Stimulated activated CD4-positive, alpha-beta T cell treated with anti-CD3 and anti-CD28 coated beads, Interleukin-4, amount 100 ng/mL, for 48 hours (primary cell): ENCODE measurements at regions not wholly inside any gene's neighbourhood (a gene's known extent, or its start where the extent isn't known, plus 50 kb on each side); places are given as distances from the start of the nearest gene placed in this dataset.

Experiments
- DNase-seq, 2 donors: peaks; one replicate each; pipeline ENCODE4 v3.0.0-alpha.2; 2020; ENCODE audit warnings: low read depth in 2 of 2

GRCh38 chr1:239924741-239925350, 166.8 kb upstream of the FMN2 start:
- no peak for DNase-seq

DNA sequence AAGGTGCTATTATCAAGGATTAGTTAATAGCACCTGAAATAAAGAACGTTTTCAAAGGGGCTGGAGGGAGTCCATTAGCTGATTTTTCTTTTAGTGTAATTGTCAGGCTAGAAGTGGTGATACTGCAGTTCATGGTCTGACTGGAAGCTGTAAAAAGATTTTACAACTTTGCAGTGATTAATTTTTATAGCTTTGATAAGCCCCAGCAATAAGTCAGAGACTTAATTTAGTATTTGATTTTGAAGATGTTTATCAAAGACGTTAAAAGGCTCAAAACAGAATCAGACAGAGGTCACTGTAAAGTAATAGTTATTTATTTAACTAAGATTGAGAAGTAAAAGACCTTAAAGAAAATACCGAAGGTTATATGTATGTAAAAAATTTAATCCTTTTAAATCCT, 165.5 kb upstream of the FMN2 start:
- no peak for DNase-seq

DNA sequence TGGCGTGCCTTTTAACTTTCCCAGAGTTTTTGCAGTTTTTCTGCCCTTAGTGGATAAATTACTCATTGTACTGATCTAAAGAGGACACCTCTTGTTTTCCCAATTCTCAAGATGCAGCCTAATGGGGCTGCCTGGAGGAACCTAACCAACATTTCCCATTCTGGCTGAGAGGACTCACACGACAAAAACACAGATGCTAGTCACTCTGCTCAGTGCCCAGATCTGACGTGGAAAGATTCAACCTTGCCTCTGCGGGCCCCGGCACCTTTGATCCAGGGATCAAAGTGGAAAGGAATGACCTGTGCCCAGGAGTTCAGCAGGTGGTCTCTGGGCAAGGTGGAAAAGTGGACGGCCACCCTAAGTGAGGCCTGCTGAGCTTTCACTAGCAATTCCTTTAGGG, 162.4 kb upstream of the FMN2 start:
- no peak for DNase-seq

DNA sequence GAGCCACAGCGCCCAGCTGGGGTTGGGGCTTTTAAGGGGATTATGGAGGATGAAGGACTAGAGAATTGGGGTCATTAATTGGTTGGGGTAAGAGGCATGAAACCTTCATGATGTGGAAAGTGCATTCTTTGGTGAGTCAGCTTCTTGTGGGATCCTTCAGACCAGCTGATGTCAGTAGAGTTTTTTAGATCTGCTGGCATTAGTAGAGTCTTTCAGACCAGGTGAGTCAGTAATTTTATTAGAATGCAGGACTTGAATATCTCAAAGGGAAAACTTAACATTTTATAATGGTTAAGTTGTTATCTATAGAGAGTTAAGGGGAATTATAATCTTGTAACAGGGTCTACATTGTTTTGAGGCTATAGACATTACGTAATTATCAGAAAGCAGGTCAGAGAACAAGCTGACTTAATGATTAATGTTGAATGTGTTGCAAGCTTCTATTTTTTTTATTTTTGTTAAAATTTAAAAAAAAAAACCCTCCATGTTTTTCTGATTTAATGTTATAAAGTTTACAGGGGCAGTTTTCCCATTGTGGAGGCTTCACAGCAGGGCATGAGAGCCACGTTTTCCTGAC, 160.9 kb upstream of the FMN2 start:
- no peak for DNase-seq

DNA sequence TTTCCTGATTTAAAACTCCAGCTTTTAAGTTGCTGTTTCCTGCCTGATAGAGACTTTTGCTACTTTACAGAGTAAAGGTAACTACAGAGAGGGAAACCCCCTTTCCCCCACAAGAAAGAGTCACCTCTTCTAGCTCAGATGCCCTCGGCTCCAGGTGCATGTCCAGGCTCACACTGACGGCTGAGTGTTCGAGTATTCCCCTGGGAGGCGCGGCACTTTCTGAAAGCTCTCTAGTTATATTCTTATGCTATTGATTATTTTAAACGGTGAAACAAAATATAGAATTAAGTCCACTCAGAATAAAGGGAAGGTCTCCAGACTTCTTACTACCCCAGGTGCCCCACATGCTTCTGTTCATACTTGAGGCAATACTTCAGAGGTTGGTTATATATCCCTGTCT, 160.3 kb upstream of the FMN2 start:
- no peak for DNase-seq

DNA sequence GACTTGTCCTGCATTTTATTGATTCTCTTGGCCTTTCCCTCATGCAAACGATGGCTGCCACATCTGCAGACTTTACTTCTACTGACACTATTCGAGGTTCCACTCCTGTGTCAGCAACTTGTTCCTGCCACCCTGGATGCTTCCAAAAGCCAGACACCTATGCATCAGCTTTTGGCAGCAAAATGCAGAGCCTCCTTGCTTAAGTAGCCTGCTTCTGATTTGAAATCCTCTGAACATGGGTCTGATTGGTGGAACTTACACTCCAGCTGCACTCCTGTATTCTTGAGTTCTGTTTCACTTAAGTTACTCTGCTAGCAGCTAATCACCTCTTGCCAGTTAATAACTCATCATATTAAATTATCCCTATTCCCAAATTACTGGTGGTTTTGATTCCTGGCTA, 152.1 kb upstream of the FMN2 start:
- DNase-seq, result no peak

GRCh38 chr1:239943761-239944160, 147.9 kb upstream of the FMN2 start:
- DNase-seq, result no peak

DNA sequence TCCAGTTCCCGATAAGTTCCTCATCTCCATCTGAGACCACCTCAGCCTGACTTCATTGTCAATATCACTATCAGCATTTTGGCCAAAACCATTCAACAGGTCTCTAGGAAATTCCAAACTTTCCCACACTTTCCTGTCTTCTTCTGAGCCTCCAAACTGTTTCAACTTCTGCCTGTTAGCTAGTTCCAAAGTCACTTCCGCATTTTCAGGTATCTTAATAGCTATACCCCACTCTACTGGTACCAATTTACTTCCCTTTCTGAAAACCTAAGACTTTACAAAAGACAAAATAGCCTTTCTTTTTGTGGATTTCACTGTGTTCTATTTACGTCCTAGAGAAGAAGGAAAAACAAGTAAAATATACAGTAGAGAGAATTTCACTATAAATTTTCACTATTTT, 147.0 kb upstream of the FMN2 start:
- DNase-seq, result no peak

- no peak for DNase-seq
Measured at GRCh38 chr1:239947801-239948200, 143.9 kb upstream of the FMN2 start.

DNA sequence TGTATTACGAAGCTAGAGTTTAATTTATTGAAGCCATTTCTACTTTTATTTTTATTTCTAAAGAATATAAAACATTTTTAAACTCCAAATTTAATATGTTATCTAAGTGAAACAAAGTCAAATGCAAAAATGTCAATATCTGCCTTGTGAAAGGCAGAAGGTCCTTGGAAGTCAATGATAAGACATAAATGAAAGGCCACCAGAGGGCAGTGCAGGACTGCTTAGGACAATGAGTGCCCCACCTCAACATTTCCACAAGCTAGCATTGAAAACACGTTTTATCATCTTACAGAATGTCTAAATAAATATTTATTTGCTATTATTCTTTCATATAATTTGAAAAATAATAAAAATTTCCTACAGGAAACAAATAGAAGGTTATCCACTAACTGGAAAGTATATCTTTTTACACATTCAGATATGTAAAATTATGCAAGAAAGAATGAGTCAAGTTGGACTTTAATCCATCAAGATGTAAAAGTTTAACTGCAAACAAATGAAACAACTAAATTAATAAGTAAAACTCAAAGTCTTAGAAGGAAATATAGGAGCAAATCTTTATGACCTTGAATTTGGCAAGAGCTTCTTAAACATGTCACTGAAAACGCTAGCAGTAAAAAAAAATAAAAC, 140.1 kb upstream of the FMN2 start:
- peak; percentile 43 to 56 for DNase-seq

DNA sequence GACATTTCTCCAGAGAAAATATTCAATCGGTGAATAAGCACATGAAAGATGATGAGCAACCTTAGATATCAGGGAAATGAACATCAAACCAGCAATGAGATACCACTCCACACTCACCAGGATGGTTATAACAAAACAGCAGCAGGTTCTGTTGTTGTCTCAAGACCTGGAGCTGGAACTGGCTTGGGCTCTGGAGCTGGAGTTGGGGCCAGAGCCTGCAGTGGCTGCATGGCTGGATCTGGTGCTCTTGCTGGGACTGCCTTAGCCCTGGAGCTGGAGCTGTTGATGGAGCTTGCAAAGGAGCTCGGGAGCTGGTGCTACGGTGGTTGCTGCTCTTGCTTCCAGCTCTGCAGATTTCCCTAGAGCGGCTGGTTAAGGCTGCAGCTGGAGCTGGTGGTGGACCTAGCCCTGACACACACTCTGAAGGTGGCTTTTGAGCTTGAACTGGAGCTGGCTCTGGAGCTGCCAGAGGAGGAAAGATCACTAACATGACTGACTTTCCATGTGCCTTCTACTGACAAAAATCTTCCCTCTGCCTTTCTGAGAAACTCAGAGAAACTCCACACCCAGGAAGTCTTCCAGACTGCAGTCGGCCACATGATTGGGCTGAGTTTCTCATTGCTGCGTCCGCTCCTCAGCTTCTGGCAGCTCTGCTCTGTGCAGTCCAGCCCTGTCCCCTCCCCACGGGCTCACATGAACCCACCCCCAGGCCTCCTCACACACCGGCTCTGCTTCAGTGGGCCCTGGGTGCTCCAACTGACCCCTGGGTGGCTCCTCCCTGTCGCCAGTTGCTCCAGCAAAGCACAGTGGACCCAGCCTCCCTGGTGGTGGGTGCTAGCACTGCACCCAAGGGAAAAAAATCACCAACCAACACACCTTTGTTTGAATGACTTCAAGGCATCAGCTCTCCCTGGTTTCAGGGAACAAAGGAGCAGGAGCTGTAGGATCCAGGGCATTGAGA, 139.1 kb upstream of the FMN2 start:
- DNase-seq, result no peak

DNA sequence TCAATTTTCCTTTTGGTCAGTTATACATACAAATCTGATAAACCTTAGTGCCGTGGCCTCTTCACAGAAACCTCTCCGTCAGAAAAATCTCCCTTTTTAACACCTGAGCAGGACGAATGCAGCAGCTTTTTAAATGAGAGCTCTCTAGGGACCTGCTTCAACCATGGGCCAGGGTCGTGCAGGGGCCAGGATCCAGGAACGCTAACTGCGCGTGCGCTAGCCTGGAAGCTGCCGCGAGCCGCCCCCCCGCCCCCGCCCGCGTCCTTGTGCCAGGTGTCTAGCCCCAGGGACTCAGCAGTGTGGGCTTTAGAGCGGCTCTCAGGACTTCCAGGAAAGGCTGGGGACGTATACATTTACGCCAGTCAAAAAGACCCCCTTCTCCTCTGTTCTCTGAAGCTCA, 136.8 kb upstream of the FMN2 start:
- DNase-seq, result no peak

DNA sequence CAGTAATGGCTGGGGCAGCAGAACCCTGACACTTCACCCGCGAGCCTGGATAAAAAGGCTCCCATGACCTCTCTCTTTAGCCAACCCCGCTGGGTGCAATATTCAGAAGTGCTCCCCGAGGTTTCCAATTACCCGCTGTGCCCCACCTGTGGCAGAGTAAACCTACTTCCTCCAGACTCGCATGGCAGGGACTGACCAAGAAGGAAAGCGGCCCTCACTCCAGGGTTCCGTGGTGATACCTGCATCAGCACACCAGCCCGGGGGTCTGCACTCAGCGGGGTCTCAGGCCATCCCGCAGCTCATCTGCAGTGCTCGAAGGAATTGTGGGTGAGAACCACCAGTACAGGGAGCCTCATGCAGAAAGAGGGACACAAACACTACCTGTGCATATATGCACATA, 136.3 kb upstream of the FMN2 start:
- no peak for DNase-seq

GRCh38 chr1:239956263-239956662, 135.4 kb upstream of the FMN2 start:
- no peak for DNase-seq

GRCh38 chr1:239958063-239958462, 133.6 kb upstream of the FMN2 start:
- no peak for DNase-seq

DNA sequence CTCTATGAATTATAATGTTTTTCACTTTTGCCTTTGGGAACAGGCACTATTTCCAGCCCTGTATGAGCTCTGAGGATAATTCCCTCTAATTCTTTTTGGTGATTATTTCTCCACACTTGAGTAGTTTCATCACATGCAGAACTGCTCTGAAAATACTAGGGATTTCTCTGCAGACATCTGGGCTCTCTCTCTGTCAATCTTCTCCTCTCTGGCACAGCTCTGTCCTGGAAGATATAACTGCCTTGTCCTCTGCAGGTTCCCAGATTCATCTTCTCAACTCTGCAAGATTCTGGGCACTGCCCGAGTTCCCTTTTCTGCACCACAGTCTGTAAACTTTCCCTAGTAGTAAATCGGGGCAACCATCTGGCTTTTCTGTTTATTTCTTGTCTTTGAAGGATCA, 131.3 kb upstream of the FMN2 start:
- DNase-seq, result no peak

DNA sequence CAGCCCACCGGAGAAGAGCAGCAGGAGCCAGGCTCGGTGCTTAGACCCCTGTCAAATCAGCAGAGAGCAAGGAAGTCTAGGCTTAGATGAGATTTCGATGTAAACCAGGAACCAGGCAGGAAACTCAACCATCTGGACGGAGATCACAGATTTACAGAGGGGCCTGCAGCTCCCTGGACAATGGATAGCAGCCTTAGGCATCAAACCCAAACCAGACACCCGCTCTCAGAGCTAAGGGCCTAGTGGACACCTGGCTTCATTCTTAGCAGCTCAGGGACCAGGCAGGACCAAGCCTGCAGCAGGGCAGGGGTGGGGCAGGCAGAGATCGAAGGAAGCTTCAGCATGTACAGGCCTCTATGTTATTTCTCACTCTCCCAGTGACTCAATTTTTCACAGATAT, 127.8 kb upstream of the FMN2 start:
- no peak for DNase-seq

DNA sequence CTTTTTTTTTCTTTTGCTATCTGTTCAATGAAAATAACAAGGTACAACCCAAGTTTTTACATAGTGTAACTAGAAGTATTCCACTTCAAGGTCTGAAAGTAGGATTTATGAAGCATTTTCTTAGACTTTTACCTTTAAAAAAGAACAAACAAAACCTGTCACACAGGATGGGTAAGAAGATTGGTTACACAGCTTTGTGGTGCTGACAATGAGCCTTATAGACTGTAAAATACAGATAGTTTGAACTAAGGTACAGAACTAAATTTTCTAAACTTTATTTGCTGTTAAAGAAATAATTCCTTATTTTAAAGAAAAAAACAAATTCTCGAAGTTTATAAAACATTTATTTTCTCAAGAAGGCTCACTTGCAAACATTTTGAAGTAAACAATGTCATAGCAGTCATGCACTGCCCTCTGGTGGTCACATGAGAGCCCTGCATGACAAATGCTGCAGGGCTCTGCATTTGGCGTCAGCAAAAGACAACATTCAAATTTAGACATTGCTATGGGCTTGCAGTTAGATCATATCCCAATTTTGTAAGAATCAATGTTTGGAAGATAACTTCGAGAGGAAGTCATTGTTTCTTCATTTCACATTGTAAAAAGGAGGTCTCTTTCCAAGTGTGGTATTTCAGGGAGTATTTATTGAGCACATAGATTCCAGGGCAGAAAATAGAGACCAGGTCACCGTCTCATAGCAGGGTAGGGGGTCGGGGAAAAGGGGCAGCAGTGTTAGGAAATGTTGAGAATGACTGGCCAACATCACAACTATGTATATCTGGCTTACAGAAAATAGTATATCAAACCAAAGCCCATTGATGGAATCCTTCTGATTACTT, 115.3 kb upstream of the FMN2 start:
- DNase-seq, result peak; percentile 20 to 34

DNA sequence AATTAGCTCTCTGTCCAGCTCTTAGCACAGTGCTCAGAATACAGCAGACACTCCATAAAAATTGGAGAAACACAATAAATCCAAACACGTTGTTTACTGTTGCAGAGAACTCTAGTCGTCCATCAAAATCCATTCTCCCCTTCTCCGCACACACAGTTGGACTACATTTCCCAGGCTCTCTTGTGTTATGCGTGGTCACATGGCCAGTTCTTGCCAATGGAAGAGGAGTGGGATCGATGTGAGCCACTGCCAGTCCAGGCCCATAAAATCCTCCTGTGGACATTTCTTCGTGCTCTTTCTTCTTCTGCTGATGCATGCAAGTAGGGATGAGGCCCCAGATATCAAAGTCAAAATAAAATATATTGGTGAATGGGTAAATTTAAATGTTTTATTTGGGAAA, 114.3 kb upstream of the FMN2 start:
- DNase-seq, result no peak

DNA sequence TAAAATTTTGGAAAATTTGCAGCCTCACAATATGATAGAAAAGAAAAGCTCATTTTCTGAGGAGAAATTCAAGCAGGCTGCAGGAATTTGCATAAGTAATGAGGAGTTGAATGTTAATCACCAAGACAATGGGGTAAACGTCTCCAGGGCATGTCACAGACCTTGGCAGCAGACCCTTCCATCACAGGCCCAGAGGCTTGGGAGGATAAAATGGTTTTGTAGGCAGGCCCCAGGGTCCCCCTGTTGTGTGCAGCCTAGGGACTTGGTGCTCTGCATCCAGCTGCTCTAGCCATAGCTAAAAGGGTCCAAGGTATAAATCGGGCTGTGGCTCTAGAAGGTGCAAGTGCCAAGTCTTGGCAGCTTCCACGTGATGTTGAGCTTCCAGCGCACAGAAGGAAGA, 112.2 kb upstream of the FMN2 start:
- no peak for DNase-seq

DNA sequence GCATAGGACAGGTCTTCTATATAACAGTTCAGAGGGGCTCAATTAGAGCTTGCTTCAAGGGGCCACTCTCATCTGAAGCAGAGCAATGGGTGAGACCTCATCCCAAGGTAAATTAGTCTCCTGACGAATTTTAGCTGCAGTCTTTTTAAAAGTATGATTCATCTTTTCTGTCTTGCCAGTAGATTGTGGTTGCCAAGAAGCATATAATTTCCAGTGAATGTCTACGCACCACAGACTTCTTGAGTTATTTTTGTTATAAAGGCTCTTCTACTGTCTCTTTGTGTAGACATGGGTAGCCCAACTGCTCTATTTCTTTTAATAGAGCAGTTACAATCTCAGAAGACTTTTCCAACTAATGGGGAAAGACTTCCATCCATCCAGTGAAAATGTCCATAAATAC, 108.9 kb upstream of the FMN2 start:
- no peak for DNase-seq

GRCh38 chr1:239985044-239985443, 106.6 kb upstream of the FMN2 start:
- no peak for DNase-seq
